Neuronal stem cell (in vitro differentiated cells): ENCODE measurements at regions not wholly inside any gene's neighbourhood (a gene's known extent, or its start where the extent isn't known, plus 50 kb on each side); places are given as distances from the start of the nearest gene placed in this dataset.
"Not testable (repeated sequence)": the region's sequence is repeated elsewhere in the genome, so short reads cannot be mapped to it uniquely, and the experiment has no call there.

ENCODE experiments used
- DNase-seq: peaks from one replicate; pipeline ENCODE4 v3.0.0-alpha.2; 2013; ENCODE audit warnings: low spot score
- H2AFZ ChIP-seq: one replicate; pipeline ENCODE4 v1.6.1; 2013; ENCODE audit warnings: mild to moderate bottlenecking, low read length, inconsistent platforms
- H2AK5ac ChIP-seq: 2 replicates; pipeline ENCODE4 v1.6.1; 2013; ENCODE audit warnings: low read depth, mild to moderate bottlenecking, inconsistent platforms, low read length, moderate library complexity, mixed read lengths
- H2BK120ac ChIP-seq: 2 replicates; pipeline ENCODE4 v1.6.1; 2013; ENCODE audit warnings: low read depth, mild to moderate bottlenecking, inconsistent platforms, low read length, moderate library complexity, mixed read lengths
- H2BK12ac ChIP-seq: one replicate; pipeline ENCODE4 v1.6.1; 2013; ENCODE audit warnings: low read length, inconsistent platforms
- H2BK15ac ChIP-seq: 2 replicates; pipeline ENCODE4 v1.6.1; 2013; ENCODE audit warnings: mild to moderate bottlenecking, low read length, inconsistent platforms, mixed read lengths
- H2BK5ac ChIP-seq: one replicate; pipeline ENCODE4 v1.6.1; 2013; ENCODE audit warnings: inconsistent platforms, mild to moderate bottlenecking, low read length, moderate library complexity
- H3K14ac ChIP-seq: one replicate; pipeline ENCODE4 v1.6.1; 2013; ENCODE audit warnings: low read length, inconsistent platforms
- H3K18ac ChIP-seq: 2 replicates; pipeline ENCODE4 v1.6.1; 2013; ENCODE audit warnings: low read length, inconsistent platforms
- H3K23ac ChIP-seq: 2 replicates; pipeline ENCODE4 v1.6.1; 2013; ENCODE audit warnings: low read depth, mild to moderate bottlenecking, mixed read lengths, low read length, inconsistent platforms; ENCODE audit not compliant: poor library complexity
- H3K27ac ChIP-seq: replicated peaks from 3 replicates; pipeline ENCODE4 v1.5.1; 2013; ENCODE audit warnings: low read length, inconsistent platforms
- H3K27me3 ChIP-seq, 3 experiments: 2 replicates each; pipeline ENCODE4 v1.6.1; 2013; ENCODE audit warnings: low read length in 3 of 3, mild to moderate bottlenecking in 2 of 3, inconsistent platforms in 1 of 3, low read depth in 1 of 3, mixed read lengths in 1 of 3, moderate library complexity in 1 of 3; ENCODE audit not compliant: control insufficient read depth in 3 of 3, insufficient read depth in 3 of 3
- H3K36me3 ChIP-seq, 2 donors: replicated peaks in 1 of 2; 2 replicates each; pipeline ENCODE4 v1.6.1; 2013; ENCODE audit warnings: low read length in 2 of 2; ENCODE audit not compliant: control insufficient read depth in 2 of 2, insufficient read depth in 2 of 2
- H3K4ac ChIP-seq: 2 replicates; pipeline ENCODE4 v1.6.1; 2013; ENCODE audit warnings: inconsistent platforms, mild to moderate bottlenecking, low read length, moderate library complexity
- H3K4me1 ChIP-seq, 2 donors: 1 replicate in 1 of 2; 2 replicates in 1 of 2; pipeline ENCODE4 v1.6.1; 2013; ENCODE audit warnings: low read length in 2 of 2, low read depth in 1 of 2; ENCODE audit not compliant: control insufficient read depth in 2 of 2, insufficient read depth in 1 of 2
- H3K4me2 ChIP-seq: one replicate; pipeline ENCODE4 v1.6.1; 2013; ENCODE audit warnings: mild to moderate bottlenecking, low read length, inconsistent platforms; ENCODE audit not compliant: insufficient read depth, poor library complexity, severe bottlenecking
- H3K4me3 ChIP-seq, 2 donors: 2 replicates each; pipeline ENCODE4 v1.5.1; 2013; ENCODE audit warnings: low read length in 2 of 2, mild to moderate bottlenecking in 2 of 2, inconsistent platforms in 1 of 2, moderate library complexity in 1 of 2
- H3K79me1 ChIP-seq: one replicate; pipeline ENCODE4 v1.6.1; 2013; ENCODE audit warnings: low read depth, mild to moderate bottlenecking, inconsistent platforms, low read length, moderate library complexity
- H3K9ac ChIP-seq: one replicate; pipeline ENCODE4 v1.6.1; 2013; ENCODE audit warnings: mild to moderate bottlenecking, low read depth, low read length, inconsistent platforms; ENCODE audit not compliant: poor library complexity
- H3K9me3 ChIP-seq, 2 donors: replicated peaks in 1 of 2; 2 replicates each; pipeline versions ENCODE3 to v1.6.1; 2013; ENCODE audit warnings: low read length in 2 of 2, mild to moderate bottlenecking in 2 of 2, inconsistent platforms in 1 of 2, low read depth in 1 of 2, mixed read lengths in 1 of 2, moderate library complexity in 1 of 2; ENCODE audit not compliant: control insufficient read depth in 2 of 2, insufficient read depth in 1 of 2
- H4K8ac ChIP-seq: one replicate; pipeline ENCODE4 v1.6.1; 2013; ENCODE audit warnings: low read depth, mild to moderate bottlenecking, inconsistent platforms, low read length, moderate library complexity
- H4K91ac ChIP-seq: one replicate; pipeline ENCODE4 v1.6.1; 2013; ENCODE audit warnings: low read length, low read depth, mild to moderate bottlenecking, inconsistent platforms; ENCODE audit not compliant: poor library complexity
- WGBS, 2 donors: extraction: QIAGEN DNeasy Blood & Tissue Kit; methylation state at CpG; one replicate each; pipeline ENCODE4 v1.1.7; 2013; ENCODE audit warnings: missing lambda C conversion rate in 2 of 2, mixed read lengths in 1 of 2; ENCODE audit not compliant: insufficient read length in 2 of 2, insufficient replicate concordance in 1 of 2; ENCODE audit errors: extremely low coverage in 2 of 2; 5-methylcytosine and 5-hydroxymethylcytosine counted together

DNA sequence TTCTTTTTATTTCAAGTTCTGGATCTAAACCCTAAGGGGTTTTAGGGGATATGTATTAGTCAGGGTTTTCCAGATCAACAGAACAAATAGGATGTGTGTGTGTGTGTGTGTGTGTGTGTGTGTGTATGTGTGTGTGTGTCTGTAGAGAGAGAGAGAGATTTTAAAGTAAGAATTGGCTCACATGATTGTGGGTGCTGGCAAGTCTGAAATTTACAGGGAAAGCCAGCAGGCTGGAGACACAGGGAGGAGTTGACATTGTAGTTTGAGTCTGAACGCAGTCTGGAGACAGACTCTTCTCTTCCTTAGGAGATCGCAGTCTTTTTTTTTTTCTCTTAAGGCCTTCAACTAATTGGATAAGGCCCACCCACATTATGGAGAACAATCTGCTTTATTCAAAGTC is 428.8 kb upstream of the TBL1XR1 start:
- H2BK120ac ChIP-seq = no peak overlapping the region
- H3K9ac ChIP-seq = no peak overlapping the region
- H3K4me1 ChIP-seq = peaks cover 0 to 3% of the 10 kb centered on the region in 2 donors
- H2BK5ac ChIP-seq = no peak overlapping the region
- no peak overlapping the region for H4K8ac ChIP-seq
- H2AK5ac ChIP-seq = no peak overlapping the region
- H2BK15ac ChIP-seq = no peak overlapping the region
- no peak for DNase-seq
- H2AFZ ChIP-seq = no peak overlapping the region
- no peak overlapping the region for H3K27ac ChIP-seq
- H3K18ac ChIP-seq = no peak overlapping the region
- H2BK12ac ChIP-seq = no peak overlapping the region
- no peaks in the 10 kb centered on the region for H3K27me3 ChIP-seq
- H3K14ac ChIP-seq = no peak overlapping the region
- peaks cover 1 to 23% of the 10 kb centered on the region in 2 donors for H3K9me3 ChIP-seq
- no peak overlapping the region for H3K4ac ChIP-seq
- no CpG with 5 or more reads among the region's 2 CpGs for WGBS, 2 donors
- no peaks in the 10 kb centered on the region for H3K36me3 ChIP-seq
- no peak overlapping the region for H3K4me3 ChIP-seq
- H3K23ac ChIP-seq = no peak overlapping the region
- no peak overlapping the region for H4K91ac ChIP-seq
- H3K4me2 ChIP-seq = no peak overlapping the region
- H3K79me1 ChIP-seq = no peaks in the 10 kb centered on the region

DNA sequence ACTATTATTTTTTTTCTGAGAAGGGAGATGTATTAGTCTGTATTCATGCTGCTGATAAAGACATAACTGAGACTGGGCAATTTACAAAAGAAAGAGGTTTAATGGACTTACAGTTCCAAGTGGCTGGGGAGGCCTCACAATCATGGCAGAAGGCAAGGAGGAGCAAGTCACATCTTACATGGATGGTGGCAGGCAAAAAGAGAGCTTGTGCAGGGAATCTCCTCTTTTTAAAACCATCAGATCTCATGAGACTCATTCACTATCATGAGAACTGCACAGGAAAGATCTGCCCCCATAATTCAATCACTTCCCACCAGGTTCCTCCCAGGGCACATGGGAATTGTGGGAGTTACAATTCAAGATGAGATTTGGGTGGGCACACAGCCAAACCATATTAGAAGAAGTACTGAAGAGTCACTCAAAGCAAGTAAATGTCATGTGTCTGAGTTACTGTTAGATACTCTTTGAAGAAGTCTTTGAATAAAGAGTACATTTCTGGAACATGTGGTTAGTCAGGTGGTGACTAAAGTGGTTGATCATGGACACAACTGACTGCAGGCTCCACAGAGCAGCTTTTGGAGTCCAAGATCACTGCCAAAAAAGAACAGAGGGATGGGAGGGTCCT is 430.9 kb upstream of the TBL1XR1 start:
- H3K79me1 ChIP-seq, H3K18ac ChIP-seq, H4K91ac ChIP-seq, H3K36me3 ChIP-seq, H3K27ac ChIP-seq, H4K8ac ChIP-seq, H2BK15ac ChIP-seq, H3K23ac ChIP-seq, H2BK12ac ChIP-seq, H3K4ac ChIP-seq, H3K4me1 ChIP-seq, H3K4me3 ChIP-seq, H3K9ac ChIP-seq, DNase-seq, H2AFZ ChIP-seq, H2BK5ac ChIP-seq, H2BK120ac ChIP-seq, H2AK5ac ChIP-seq, H3K14ac ChIP-seq, H3K4me2 ChIP-seq, H3K27me3 ChIP-seq: not testable (repeated sequence)
- H3K9me3 ChIP-seq = peaks cover 1 to 23% of the 10 kb centered on the region in 2 donors

DNA sequence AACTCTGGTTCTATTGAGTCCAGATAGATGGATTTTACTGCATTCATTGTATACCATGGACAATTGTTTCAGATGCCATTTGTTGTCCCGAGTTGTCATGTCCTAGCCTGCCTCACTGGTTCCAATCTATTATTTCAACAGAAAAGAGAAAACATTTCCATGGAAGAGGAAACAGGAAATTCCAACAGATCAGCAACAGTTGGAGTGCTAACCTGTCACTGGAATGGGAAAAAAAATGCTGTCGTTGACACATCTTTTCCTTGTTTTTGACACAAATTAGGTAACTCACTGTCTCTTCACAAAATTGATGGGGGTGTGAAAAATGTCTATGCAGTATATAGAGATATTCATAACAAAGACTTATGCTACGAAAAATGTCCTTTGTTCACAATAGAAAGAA is 432.0 kb upstream of the TBL1XR1 start:
- Histone ChIP-seq H3K27me3 (no peaks in the 10 kb centered on the region), H2BK5ac (no peak overlapping the region), H3K36me3 (no peaks in the 10 kb centered on the region), H3K9ac (no peak overlapping the region), H3K9me3 (peaks cover 1 to 23% of the 10 kb centered on the region in 2 donors), H2BK120ac (no peak overlapping the region), H3K14ac (no peak overlapping the region), H2BK15ac (no peak overlapping the region), H3K4me2 (no peak overlapping the region), H2AFZ (no peak overlapping the region), H4K8ac (no peak overlapping the region), H3K4me3 (no peak overlapping the region), H3K23ac (no peak overlapping the region), H3K4me1 (peaks cover 0 to 3% of the 10 kb centered on the region in 2 donors), H2AK5ac (no peak overlapping the region), H3K27ac (no peak overlapping the region), H3K79me1 (no peaks in the 10 kb centered on the region), H3K18ac (no peak overlapping the region), H2BK12ac (no peak overlapping the region), H3K4ac (no peak overlapping the region), H4K91ac (no peak overlapping the region)
- DNase-seq = no peak
- no CpG with 5 or more reads among the region's 3 CpGs for WGBS, 2 donors

DNA sequence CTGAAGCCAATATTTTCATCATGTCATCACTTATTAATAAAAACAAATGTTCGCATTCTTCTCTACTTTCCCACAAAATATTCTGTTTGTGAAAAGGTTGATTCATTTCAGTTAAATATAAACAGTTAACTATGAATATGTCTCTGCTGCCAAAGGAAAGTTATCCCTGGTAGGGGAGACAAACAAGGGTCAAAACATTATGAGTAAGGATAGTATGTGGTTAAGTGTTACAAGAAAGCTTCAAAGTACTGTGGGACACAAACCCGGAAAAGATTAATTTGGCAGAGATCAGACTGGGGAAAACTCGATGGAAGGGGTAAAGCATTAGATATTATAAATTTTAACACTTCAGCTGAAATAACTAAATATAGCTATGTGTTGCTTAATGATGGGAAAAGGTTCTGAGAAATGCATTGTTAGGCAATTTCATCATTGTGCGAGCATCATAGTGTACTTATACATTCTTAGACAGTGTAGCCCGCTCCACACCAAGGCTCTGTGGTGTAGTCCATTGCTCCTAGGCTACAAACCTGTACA is 436.5 kb upstream of the TBL1XR1 start:
- no peak overlapping the region for H3K4ac ChIP-seq
- H3K4me1 ChIP-seq = peaks cover 0 to 3% of the 10 kb centered on the region in 2 donors
- no peak overlapping the region for H2AFZ ChIP-seq
- no peak overlapping the region for H3K18ac ChIP-seq
- H2BK5ac ChIP-seq = no peak overlapping the region
- no peak overlapping the region for H4K8ac ChIP-seq
- no peak overlapping the region for H2BK12ac ChIP-seq
- H3K9ac ChIP-seq = no peak overlapping the region
- no peak overlapping the region for H3K4me2 ChIP-seq
- DNase-seq = no peak
- H3K79me1 ChIP-seq = no peaks in the 10 kb centered on the region
- no peak overlapping the region for H4K91ac ChIP-seq
- H2AK5ac ChIP-seq = no peak overlapping the region
- no peak overlapping the region for H3K27ac ChIP-seq
- WGBS, 2 donors = no CpG with 5 or more reads among the region's 5 CpGs
- H3K27me3 ChIP-seq = no peaks in the 10 kb centered on the region
- H3K36me3 ChIP-seq = no peaks in the 10 kb centered on the region
- H3K9me3 ChIP-seq = peaks cover 0 to 12% of the 10 kb centered on the region in 2 donors
- H3K4me3 ChIP-seq = no peak overlapping the region
- no peak overlapping the region for H3K14ac ChIP-seq
- no peak overlapping the region for H3K23ac ChIP-seq
- H2BK15ac ChIP-seq = no peak overlapping the region
- H2BK120ac ChIP-seq = no peak overlapping the region
